ENCODE measurements at regions not wholly inside any gene's neighbourhood (a gene's known extent, or its start where the extent isn't known, plus 50 kb on each side); places are given as distances from the start of the nearest gene placed in this dataset.

DNA sequence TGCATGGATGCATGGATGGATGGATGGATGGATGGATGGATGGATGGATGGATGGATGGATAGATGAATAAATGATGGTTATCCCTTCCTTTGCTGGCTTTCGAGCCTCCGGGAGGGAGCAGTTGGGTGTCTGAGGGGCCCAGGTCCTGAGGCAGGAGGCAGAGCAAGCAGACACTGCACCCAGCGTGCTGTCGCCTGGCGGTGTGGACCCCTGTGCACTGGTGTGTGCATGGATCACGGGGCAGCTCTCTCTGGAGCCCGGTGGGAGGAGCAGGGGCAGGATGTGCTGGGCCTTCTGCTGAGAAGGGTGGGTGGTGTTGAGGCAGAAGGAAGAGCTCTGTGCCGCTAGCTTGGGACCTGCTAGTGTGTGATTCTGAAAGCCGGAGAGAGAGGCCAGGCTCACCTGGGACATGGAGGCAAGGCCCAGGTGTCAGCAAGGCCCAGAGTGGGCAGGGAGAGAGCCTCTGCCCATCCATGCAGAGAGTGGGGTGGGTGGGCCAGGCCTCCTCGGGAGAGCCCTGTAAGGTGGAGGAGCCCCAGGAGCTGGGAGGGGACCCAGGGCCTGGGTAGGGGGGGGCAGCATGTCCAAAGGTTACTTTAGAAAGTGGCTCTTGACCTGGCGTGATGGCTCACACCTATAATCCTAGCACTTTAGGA lies 254.4 kb downstream of the BRD1 start:
- no peak for DNase-seq (ENCODE audit: low read depth)
- TF ChIP-seq, protein P1, sequence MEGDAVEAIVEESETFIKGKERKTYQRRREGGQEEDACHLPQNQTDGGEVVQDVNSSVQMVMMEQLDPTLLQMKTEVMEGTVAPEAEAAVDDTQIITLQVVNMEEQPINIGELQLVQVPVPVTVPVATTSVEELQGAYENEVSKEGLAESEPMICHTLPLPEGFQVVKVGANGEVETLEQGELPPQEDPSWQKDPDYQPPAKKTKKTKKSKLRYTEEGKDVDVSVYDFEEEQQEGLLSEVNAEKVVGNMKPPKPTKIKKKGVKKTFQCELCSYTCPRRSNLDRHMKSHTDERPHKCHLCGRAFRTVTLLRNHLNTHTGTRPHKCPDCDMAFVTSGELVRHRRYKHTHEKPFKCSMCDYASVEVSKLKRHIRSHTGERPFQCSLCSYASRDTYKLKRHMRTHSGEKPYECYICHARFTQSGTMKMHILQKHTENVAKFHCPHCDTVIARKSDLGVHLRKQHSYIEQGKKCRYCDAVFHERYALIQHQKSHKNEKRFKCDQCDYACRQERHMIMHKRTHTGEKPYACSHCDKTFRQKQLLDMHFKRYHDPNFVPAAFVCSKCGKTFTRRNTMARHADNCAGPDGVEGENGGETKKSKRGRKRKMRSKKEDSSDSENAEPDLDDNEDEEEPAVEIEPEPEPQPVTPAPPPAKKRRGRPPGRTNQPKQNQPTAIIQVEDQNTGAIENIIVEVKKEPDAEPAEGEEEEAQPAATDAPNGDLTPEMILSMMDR (IDR thresholded peaks at IDR 0.05; ENCODE audit: insufficient read depth, low read depth, low read length, missing control alignments): no peak
- no peak overlapping the region for H3K4me3 ChIP-seq (ENCODE audit: low read length)

DNA sequence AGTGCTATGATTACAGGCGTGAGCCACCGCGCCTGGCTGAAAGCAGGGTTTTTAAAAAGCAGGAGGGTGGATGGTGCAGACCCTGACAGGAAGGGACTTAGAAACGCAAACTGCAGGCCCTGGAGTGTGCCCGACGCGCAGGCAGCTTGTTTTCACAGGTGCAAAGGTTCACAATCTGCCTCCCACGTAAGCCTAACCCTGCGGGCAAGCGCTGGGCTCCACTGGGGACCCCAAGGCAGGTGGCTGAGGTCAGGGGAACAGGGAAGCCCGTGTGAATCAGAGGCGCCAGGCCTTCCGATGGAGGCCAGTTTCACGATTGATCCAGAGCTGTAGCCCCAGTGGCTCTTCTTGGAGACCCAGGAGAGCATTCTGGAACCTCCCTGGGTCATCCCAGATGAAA lies 256.3 kb downstream of the BRD1 start:
- TF ChIP-seq, protein P1 (IDR thresholded peaks at IDR 0.05; ENCODE audit: insufficient read depth, low read depth, low read length, missing control alignments): no peak
- H3K4me3 ChIP-seq (ENCODE audit: low read length): no peak overlapping the region
- DNase-seq (ENCODE audit: low read depth): no peak

DNA sequence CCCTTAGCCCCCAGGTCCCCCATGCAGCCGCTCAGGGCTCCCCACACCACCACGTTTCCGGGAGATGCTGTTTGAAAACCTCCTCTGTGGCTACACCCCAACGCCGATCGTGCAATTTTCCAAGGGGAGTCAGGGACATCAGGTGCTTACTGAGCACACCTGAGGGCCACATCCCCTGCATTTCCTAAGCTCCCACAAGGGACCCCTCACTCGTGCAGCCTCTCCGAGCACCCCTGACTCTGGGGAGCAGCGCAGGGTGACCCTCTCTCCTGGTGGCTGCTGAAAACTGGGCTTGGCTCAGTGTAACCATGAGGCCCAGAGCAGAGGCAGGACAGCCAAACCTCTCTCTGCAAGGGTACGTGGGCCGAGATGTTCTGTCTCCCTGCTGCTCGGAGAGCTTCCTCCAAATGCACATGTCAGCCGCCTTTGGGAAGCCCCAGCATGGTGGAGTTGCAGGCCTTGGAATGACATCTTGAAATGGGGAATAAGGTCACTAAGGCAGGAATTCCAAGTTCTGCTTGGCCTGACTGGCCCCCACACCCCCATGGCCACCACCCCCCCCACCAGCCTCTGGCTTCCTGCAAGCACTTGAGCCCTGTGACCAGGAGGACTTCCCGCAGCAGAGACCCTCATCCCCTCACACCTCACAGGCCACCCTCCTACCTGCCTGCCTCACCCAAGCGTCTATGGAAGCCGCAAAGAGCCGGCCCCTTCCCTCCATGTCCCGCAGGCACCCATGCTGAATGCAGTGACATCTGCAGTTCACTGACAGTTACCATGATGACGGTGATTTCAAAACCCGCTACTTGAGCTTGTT lies 257.4 kb downstream of the BRD1 start:
- DNase-seq (ENCODE audit: low read depth): no peak
- no peak overlapping the region for H3K4me3 ChIP-seq (ENCODE audit: low read length)
- TF ChIP-seq, protein P1 (IDR thresholded peaks at IDR 0.05; ENCODE audit: insufficient read depth, low read depth, low read length, missing control alignments): no peak

DNA sequence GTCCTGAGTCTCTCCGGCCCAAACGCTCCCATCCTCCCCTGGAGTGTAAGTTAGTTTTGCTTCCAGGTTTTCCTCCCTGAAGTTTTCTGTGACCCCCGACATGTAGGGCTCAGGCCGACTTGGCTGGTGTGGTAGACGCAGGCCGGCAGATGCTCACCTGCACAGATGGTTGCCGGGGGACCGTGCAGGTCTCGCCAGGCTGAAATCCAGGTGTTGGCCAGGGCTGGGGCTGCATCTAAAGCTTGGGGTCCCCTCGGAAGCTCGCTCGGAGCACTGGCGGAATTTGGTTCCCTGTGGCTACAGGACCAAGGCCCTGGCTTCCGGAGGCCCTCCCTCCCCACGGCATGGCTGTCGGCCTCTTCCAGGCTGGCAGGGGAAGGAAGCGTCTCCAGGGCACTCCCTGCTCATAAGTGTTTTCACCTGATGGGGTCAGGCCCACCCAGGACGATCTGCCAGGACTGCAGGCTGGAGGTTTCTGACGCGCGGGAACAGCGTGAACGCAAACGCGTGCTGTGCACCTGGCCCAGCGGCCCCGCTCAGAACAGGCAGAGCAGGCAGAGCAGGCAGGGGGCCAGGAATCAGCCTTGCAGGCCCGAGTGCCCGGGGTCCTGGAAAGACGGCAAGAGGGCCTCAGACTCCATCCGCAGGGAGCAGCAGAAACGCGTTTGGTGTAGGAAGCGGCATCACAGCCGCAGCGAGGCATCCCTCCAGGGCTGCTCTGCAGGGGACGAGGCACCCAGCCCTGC lies 258.2 kb downstream of the BRD1 start:
- TF ChIP-seq, protein P1 (IDR thresholded peaks at IDR 0.05; ENCODE audit: insufficient read depth, low read depth, low read length, missing control alignments): no peak
- DNase-seq (ENCODE audit: low read depth): no peak
- no peak overlapping the region for H3K4me3 ChIP-seq (ENCODE audit: low read length)

DNA sequence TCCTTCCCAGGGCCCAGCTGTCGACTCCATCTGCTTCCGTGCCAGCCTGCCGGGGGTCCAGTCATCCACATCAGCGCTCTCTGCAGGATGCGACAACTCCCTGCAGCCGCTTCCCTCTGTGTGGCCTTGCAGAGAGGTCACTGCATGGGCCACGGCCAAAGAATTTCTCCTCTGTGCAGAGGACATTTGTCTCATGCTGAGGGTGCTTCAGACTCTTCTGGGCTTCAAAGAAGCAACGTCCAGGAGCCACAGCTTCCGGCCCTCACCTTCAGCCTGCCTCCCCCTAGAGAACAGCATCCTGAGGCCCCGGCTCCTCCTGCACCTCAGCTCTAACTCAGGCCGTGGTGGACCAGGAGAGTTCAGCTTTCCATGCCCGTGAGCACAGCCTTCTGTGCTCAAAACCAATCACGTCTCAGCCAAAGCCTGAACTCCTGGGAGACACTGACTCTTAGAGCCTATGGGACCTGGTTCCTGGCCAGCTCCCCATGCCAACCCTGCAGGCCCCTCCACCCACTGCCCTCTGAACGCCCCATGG lies 258.9 kb downstream of the BRD1 start:
- no peak for DNase-seq (ENCODE audit: low read depth)
- TF ChIP-seq, protein P1 (IDR thresholded peaks at IDR 0.05; ENCODE audit: insufficient read depth, low read depth, low read length, missing control alignments): no peak
- no peak overlapping the region for H3K4me3 ChIP-seq (ENCODE audit: low read length)

DNA sequence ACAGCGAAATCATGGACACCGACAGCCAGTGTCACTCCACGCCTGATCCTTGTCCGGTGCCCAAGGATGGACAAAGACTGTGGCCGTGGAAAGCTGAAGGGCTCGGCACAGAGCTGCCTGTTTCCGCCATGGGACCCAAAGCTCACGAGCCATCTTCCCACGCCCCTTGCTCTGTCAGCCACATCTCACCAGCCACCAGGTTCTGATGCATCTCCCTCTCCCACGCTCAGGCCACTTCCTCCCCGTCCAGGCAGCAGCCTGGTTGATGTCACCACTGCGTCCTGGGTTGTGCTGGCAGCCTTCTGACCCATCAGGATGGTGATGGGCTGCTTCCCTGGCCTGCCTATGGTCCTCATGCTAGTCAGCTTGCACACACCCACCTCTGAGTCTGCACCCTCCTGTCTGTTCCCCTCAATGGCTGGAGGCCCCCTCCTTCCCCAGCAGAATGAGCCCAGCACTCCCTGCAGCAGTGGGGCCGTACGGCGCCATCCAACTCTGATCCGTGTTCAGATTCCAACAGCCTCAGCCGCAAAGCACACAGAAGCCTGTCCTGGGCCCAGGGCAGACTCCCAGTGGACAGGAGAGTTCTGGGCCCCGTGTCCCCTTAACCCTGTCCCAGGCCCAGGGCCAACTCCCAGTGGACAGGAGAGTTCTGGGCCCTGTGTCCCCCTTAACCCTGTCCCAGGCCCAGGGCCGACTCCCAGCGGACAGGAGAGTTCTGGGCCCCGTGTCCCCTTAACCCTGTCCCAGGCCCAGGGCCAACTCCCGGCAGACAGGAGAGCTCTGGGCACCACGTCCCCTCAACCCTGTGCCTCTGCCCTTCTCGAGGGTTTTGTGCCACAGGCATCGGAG lies 259.5 kb downstream of the BRD1 start:
- no peak overlapping the region for H3K4me3 ChIP-seq (ENCODE audit: low read length)
- no peak for DNase-seq (ENCODE audit: low read depth)
- TF ChIP-seq, protein P1 (IDR thresholded peaks at IDR 0.05; ENCODE audit: insufficient read depth, low read depth, low read length, missing control alignments): no peak

All from epithelial cell of esophagus (primary cell).